GM10266 (cell line): ENCODE measurements at regions not wholly inside any gene's neighbourhood (a gene's known extent, or its start where the extent isn't known, plus 50 kb on each side); places are given as distances from the start of the nearest gene placed in this dataset.

Experiments
- DNase-seq: peaks from one replicate; pipeline ENCODE4 v3.0.0; 2012; ENCODE audit errors: extremely low spot score
- TF ChIP-seq, protein P1 (sequence below): IDR thresholded peaks from 2 replicates; pipeline ENCODE4 v1.5.1; 2012; ENCODE audit warnings: mild to moderate bottlenecking, low read depth; ENCODE audit not compliant: control insufficient read depth, insufficient read depth; ENCODE audit errors: missing control alignments

GRCh38 chr5:124161266-124161665 lies 585.2 kb downstream of the ZNF608 start:
- no peak for DNase-seq
- TF ChIP-seq, protein P1, sequence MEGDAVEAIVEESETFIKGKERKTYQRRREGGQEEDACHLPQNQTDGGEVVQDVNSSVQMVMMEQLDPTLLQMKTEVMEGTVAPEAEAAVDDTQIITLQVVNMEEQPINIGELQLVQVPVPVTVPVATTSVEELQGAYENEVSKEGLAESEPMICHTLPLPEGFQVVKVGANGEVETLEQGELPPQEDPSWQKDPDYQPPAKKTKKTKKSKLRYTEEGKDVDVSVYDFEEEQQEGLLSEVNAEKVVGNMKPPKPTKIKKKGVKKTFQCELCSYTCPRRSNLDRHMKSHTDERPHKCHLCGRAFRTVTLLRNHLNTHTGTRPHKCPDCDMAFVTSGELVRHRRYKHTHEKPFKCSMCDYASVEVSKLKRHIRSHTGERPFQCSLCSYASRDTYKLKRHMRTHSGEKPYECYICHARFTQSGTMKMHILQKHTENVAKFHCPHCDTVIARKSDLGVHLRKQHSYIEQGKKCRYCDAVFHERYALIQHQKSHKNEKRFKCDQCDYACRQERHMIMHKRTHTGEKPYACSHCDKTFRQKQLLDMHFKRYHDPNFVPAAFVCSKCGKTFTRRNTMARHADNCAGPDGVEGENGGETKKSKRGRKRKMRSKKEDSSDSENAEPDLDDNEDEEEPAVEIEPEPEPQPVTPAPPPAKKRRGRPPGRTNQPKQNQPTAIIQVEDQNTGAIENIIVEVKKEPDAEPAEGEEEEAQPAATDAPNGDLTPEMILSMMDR, result no peak

- no peak for DNase-seq
These were observed 586.2 kb downstream of the ZNF608 start for GRCh38 chr5:124160265-124160664.

DNA sequence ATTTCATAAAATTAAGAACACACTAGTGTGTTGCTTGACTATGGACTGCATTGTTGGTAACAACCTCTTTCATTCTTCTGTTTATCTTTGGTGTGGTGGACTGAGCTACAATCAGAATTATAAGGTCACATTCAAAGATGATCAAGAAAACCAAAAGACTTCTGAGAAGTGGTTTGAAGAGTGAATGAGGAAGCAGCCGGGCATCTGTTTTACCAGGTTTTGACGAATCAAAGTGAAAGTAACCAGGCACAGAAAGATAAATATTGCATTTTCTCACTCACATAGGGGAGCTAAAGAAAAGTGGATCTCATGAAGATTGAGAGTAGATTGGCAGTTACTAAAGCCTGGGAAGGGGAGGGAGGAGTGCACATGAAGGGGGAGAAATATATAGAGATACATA lies 589.1 kb downstream of the ZNF608 start:
- TF ChIP-seq, protein P1, result no peak
- no peak for DNase-seq

More at GRCh38 chr5:124160265-124160664, 586.2 kb downstream of the ZNF608 start:
- TF ChIP-seq, protein P1, result no peak

- no peak for DNase-seq
- TF ChIP-seq, protein P1, result no peak
These were observed 589.9 kb downstream of the ZNF608 start for GRCh38 chr5:124156415-124156996.

GRCh38 chr5:124154714-124155113 lies 591.7 kb downstream of the ZNF608 start:
- TF ChIP-seq, protein P1, result no peak
- DNase-seq, result no peak

- TF ChIP-seq, protein P1, result no peak
- DNase-seq, result no peak
These were observed 592.9 kb downstream of the ZNF608 start for GRCh38 chr5:124153588-124153987.

- no peak for DNase-seq
- TF ChIP-seq, protein P1, result no peak
These were observed 597.9 kb downstream of the ZNF608 start for GRCh38 chr5:124148574-124148973.
